SK-N-SH (cell line): ENCODE measurements at regions not wholly inside any gene's neighbourhood (a gene's known extent, or its start where the extent isn't known, plus 50 kb on each side); places are given as distances from the start of the nearest gene placed in this dataset.

Experiments
- ELF1 ChIP-seq: IDR thresholded peaks from 2 replicates; pipeline ENCODE4 v1.4.0; 2012
- POLR2AphosphoS5 ChIP-seq: IDR thresholded peaks from 2 replicates; pipeline ENCODE4 v1.6.1; 2012; ENCODE audit warnings: low read depth, low read length
- SIN3A ChIP-seq: IDR thresholded peaks from 2 replicates; pipeline ENCODE4 v1.6.1; 2012; ENCODE audit warnings: low read depth, mild to moderate bottlenecking, low read length, moderate library complexity, borderline replicate concordance
- TF ChIP-seq, protein P1 (sequence below): fragments of 200-600 bp; sonication (generic); IDR thresholded peaks from 2 replicates; pipeline ENCODE4 v1.6.1; 2017; ENCODE audit warnings: antibody characterized with exemption, mild to moderate bottlenecking, moderate library complexity

DNA sequence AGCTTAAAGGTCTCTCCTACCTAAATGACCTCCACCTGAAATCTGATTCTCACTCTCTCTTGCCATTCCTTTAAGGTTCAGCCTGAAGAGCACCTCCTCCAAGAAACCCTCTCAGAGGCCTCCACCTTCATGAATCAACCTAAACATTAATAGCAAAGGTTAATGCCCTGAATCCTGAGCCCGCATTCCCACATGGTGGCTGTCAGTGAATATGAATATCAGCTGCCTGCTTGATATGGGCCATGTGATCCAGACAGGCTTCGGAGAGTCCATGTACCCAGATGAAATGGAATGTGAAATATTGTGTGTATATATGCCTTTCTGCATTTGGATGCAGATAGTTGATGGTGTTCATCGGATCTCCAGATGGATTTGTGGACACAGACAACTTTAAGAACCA is 317.5 kb downstream of the TOX3 start:
- TF ChIP-seq, protein P1, sequence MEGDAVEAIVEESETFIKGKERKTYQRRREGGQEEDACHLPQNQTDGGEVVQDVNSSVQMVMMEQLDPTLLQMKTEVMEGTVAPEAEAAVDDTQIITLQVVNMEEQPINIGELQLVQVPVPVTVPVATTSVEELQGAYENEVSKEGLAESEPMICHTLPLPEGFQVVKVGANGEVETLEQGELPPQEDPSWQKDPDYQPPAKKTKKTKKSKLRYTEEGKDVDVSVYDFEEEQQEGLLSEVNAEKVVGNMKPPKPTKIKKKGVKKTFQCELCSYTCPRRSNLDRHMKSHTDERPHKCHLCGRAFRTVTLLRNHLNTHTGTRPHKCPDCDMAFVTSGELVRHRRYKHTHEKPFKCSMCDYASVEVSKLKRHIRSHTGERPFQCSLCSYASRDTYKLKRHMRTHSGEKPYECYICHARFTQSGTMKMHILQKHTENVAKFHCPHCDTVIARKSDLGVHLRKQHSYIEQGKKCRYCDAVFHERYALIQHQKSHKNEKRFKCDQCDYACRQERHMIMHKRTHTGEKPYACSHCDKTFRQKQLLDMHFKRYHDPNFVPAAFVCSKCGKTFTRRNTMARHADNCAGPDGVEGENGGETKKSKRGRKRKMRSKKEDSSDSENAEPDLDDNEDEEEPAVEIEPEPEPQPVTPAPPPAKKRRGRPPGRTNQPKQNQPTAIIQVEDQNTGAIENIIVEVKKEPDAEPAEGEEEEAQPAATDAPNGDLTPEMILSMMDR, result no peak
- TF ChIP-seq SIN3A (no peak), POLR2AphosphoS5 (no peak), ELF1 (no peak)
